ENCODE measurements at regions not wholly inside any gene's neighbourhood (a gene's known extent, or its start where the extent isn't known, plus 50 kb on each side); places are given as distances from the start of the nearest gene placed in this dataset.

- Histone ChIP-seq H3K9me3 (replicated peaks in 1 of 11) (no peaks in the 10 kb centered on the region), H3K9ac (no peak overlapping the region), H3K27me3 (no peaks in the 10 kb centered on the region), H4K20me1 (no peaks in the 10 kb centered on the region), H3K4me2 (no peak overlapping the region), H3K36me3 (no peaks in the 10 kb centered on the region), H3K4me1 (peaks cover under 1 to 6% (median 3%) of the 10 kb centered on the region in 10 experiments; a peak in 16 of 20 replicates), H3K27ac (no peak overlapping the region), H3K4me3 (no peak overlapping the region)
- no peak for TF ChIP-seq Cebpa-rat (IDR thresholded peaks at IDR 0.05)
Observed at GRCh38 chr4:144580430-144580829, 65.5 kb upstream of the HHIP start.

GRCh38 chr4:144582105-144582850, 63.7 kb upstream of the HHIP start:
- H3K27me3 ChIP-seq, result no peaks in the 10 kb centered on the region
- H3K4me1 ChIP-seq, result no peaks in the 10 kb centered on the region
- H3K9ac ChIP-seq, result no peak overlapping the region
- peaks cover 0 to 8% (median 3%) of the 10 kb centered on the region in 11 experiments; a peak in 19 of 22 replicates for H3K9me3 ChIP-seq (replicated peaks in 1 of 11)
- H3K4me3 ChIP-seq, result no peak overlapping the region
- TF ChIP-seq Cebpa-rat (IDR thresholded peaks at IDR 0.05), result no peak
- no peaks in the 10 kb centered on the region for H3K36me3 ChIP-seq
- no peak overlapping the region for H3K4me2 ChIP-seq
- no peak overlapping the region for H3K27ac ChIP-seq
- H4K20me1 ChIP-seq, result no peaks in the 10 kb centered on the region

GRCh38 chr4:144582975-144583374, 63.0 kb upstream of the HHIP start:
- no peak for TF ChIP-seq Cebpa-rat (IDR thresholded peaks at IDR 0.05)
- H3K27ac ChIP-seq, result no peak overlapping the region
- no peaks in the 10 kb centered on the region for H4K20me1 ChIP-seq
- H3K9me3 ChIP-seq (replicated peaks in 1 of 11), result peaks cover 7 to 15% (median 10%) of the 10 kb centered on the region in 11 experiments
- H3K4me1 ChIP-seq, result no peaks in the 10 kb centered on the region
- no peak overlapping the region for H3K9ac ChIP-seq
- no peaks in the 10 kb centered on the region for H3K27me3 ChIP-seq
- no peak overlapping the region for H3K4me3 ChIP-seq
- no peak overlapping the region for H3K4me2 ChIP-seq
- no peaks in the 10 kb centered on the region for H3K36me3 ChIP-seq

- Histone ChIP-seq H3K4me3 (no peak overlapping the region), H3K27me3 (no peaks in the 10 kb centered on the region), H3K27ac (no peak overlapping the region), H3K9ac (no peak overlapping the region), H3K4me1 (no peaks in the 10 kb centered on the region), H3K9me3 (replicated peaks in 1 of 11) (peaks cover 8 to 17% (median 14%) of the 10 kb centered on the region in 11 experiments), H3K36me3 (no peaks in the 10 kb centered on the region), H4K20me1 (no peaks in the 10 kb centered on the region), H3K4me2 (no peak overlapping the region)
- no peak for TF ChIP-seq Cebpa-rat (IDR thresholded peaks at IDR 0.05)
Observed at GRCh38 chr4:144583658-144584057, 62.3 kb upstream of the HHIP start.

GRCh38 chr4:144584428-144584827, 61.5 kb upstream of the HHIP start:
- Histone ChIP-seq H3K4me3 (no peak overlapping the region), H3K9me3 (replicated peaks in 1 of 11) (peaks cover 8 to 18% (median 15%) of the 10 kb centered on the region in 11 experiments), H3K4me2 (no peak overlapping the region), H3K36me3 (no peaks in the 10 kb centered on the region), H3K27me3 (no peaks in the 10 kb centered on the region), H3K9ac (no peak overlapping the region), H3K4me1 (peaks cover 0 to 4% (median 0%) of the 10 kb centered on the region in 10 experiments; a peak in 3 of 20 replicates), H4K20me1 (no peaks in the 10 kb centered on the region), H3K27ac (no peak overlapping the region)
- TF ChIP-seq Cebpa-rat (IDR thresholded peaks at IDR 0.05), result no peak

GRCh38 chr4:144589512-144589911, 56.4 kb upstream of the HHIP start:
- Histone ChIP-seq H3K27ac (no peak overlapping the region), H3K4me3 (no peak overlapping the region), H3K4me2 (0 out of 22 replicates have a peak overlapping the region, but pooled peaks of 1 of the 11 experiments have one; percentile 17), H3K9me3 (replicated peaks in 1 of 11) (peaks cover 8 to 18% (median 15%) of the 10 kb centered on the region in 11 experiments), H3K36me3 (no peaks in the 10 kb centered on the region), H3K4me1 (peaks cover 0 to 15% (median 0%) of the 10 kb centered on the region in 10 experiments; a peak in 5 of 20 replicates), H3K9ac (no peak overlapping the region), H3K27me3 (no peaks in the 10 kb centered on the region), H4K20me1 (no peaks in the 10 kb centered on the region)
- no peak for TF ChIP-seq Cebpa-rat (IDR thresholded peaks at IDR 0.05)

- no peaks in the 10 kb centered on the region for H3K27me3 ChIP-seq
- peaks cover 0 to 15% (median 0%) of the 10 kb centered on the region in 10 experiments; a peak in 5 of 20 replicates for H3K4me1 ChIP-seq
- no peak for TF ChIP-seq Cebpa-rat (IDR thresholded peaks at IDR 0.05)
- H4K20me1 ChIP-seq, result no peaks in the 10 kb centered on the region
- no peaks in the 10 kb centered on the region for H3K36me3 ChIP-seq
- H3K9me3 ChIP-seq (replicated peaks in 1 of 11), result peaks cover 8 to 18% (median 15%) of the 10 kb centered on the region in 11 experiments
- H3K27ac ChIP-seq, result no peak overlapping the region
- H3K9ac ChIP-seq, result no peak overlapping the region
- H3K4me2 ChIP-seq, result 0 out of 22 replicates have a peak overlapping the region, but pooled peaks of 1 of the 11 experiments have one; percentile 17
- no peak overlapping the region for H3K4me3 ChIP-seq
Observed at GRCh38 chr4:144590020-144590419, 55.9 kb upstream of the HHIP start.

GRCh38 chr4:144591401-144591800, 54.6 kb upstream of the HHIP start:
- peaks cover 8 to 18% (median 15%) of the 10 kb centered on the region in 11 experiments for H3K9me3 ChIP-seq (replicated peaks in 1 of 11)
- peaks cover 0 to 15% (median 0%) of the 10 kb centered on the region in 10 experiments; a peak in 5 of 20 replicates for H3K4me1 ChIP-seq
- no peak overlapping the region for H3K9ac ChIP-seq
- TF ChIP-seq Cebpa-rat (IDR thresholded peaks at IDR 0.05), result no peak
- H3K27ac ChIP-seq, result no peak overlapping the region
- no peaks in the 10 kb centered on the region for H3K27me3 ChIP-seq
- H3K4me3 ChIP-seq, result no peak overlapping the region
- H4K20me1 ChIP-seq, result no peaks in the 10 kb centered on the region
- H3K36me3 ChIP-seq, result no peaks in the 10 kb centered on the region
- no peak overlapping the region for H3K4me2 ChIP-seq

- no peaks in the 10 kb centered on the region for H3K36me3 ChIP-seq
- H3K4me3 ChIP-seq, result no peak overlapping the region
- no peak overlapping the region for H3K9ac ChIP-seq
- no peaks in the 10 kb centered on the region for H4K20me1 ChIP-seq
- peaks cover 0 to 15% (median 0%) of the 10 kb centered on the region in 10 experiments; a peak in 5 of 20 replicates for H3K4me1 ChIP-seq
- no peak overlapping the region for H3K27ac ChIP-seq
- no peak for TF ChIP-seq Cebpa-rat (IDR thresholded peaks at IDR 0.05)
- no peak overlapping the region for H3K4me2 ChIP-seq
- H3K27me3 ChIP-seq, result no peaks in the 10 kb centered on the region
- H3K9me3 ChIP-seq (replicated peaks in 1 of 11), result peaks cover 8 to 16% (median 10%) of the 10 kb centered on the region in 11 experiments
Observed at GRCh38 chr4:144592264-144592663, 53.7 kb upstream of the HHIP start.
